Sigmoid colon (tissue), 6 donors: ENCODE measurements at regions not wholly inside any gene's neighbourhood (a gene's known extent, or its start where the extent isn't known, plus 50 kb on each side); places are given as distances from the start of the nearest gene placed in this dataset.

Experiments used
- DNase-seq: peaks from one replicate; pipeline ENCODE4 v3.0.0-alpha.2; 2019
- H3K27ac ChIP-seq, 4 donors: fragments of 200-600 bp; sonication (generic); one replicate each; pipeline ENCODE4 v1.5.1; 2016 to 2019; ENCODE audit warnings: mild to moderate bottlenecking in 1 of 4
- H3K27me3 ChIP-seq, 3 donors: fragments of 200-600 bp; sonication (generic); one replicate each; pipeline ENCODE4 v1.5.1; 2019; ENCODE audit warnings: mild to moderate bottlenecking in 1 of 3
- H3K36me3 ChIP-seq, 4 donors: fragments of 200-600 bp; sonication (generic); one replicate each; pipeline ENCODE4 v1.5.1; 2016 to 2019
- H3K4me1 ChIP-seq, 4 donors: fragments of 200-600 bp; sonication (generic); one replicate each; pipeline ENCODE4 v1.5.1; 2017 to 2019
- H3K4me3 ChIP-seq, 4 donors: fragments of 200-600 bp; sonication (generic); one replicate each; pipeline ENCODE4 v1.5.1; 2017 to 2019; ENCODE audit warnings: mild to moderate bottlenecking in 2 of 4, moderate library complexity in 1 of 4
- H3K9me3 ChIP-seq, 4 donors: fragments of 200-600 bp in 3 of 4; sonication (generic) in 3 of 4; one replicate each; pipeline versions ENCODE4 v1.5.1 to v1.6.1; 2013 to 2019
- CTCF ChIP-seq, 4 experiments: fragments of 450-650 bp in 3 of 4; fragments of 200-600 bp in 1 of 4; IDR thresholded peaks; one replicate each; pipeline ENCODE4 v1.5.1; 2016 to 2019; ENCODE audit warnings: antibody characterized with exemption in 4 of 4, mild to moderate bottlenecking in 3 of 4, moderate library complexity in 2 of 4
- EP300 ChIP-seq, 4 donors: sonication (generic); formaldehyde crosslinking; IDR thresholded peaks; one replicate each; pipeline ENCODE4 v1.6.1; 2017; ENCODE audit warnings: antibody characterized with exemption in 4 of 4
- POLR2A ChIP-seq, 2 donors: fragments of 450-650 bp; IDR thresholded peaks; one replicate each; pipeline ENCODE4 v1.6.1; 2016; ENCODE audit warnings: antibody characterized with exemption in 2 of 2, mild to moderate bottlenecking in 2 of 2, moderate library complexity in 2 of 2
- POLR2AphosphoS5 ChIP-seq, 4 donors: sonication (generic); formaldehyde crosslinking; IDR thresholded peaks; one replicate each; pipeline ENCODE4 v1.6.1; 2017; ENCODE audit warnings: antibody characterized with exemption in 4 of 4
- WGBS, 2 donors: extraction: QIAGEN DNeasy Blood & Tissue Kit; methylation state at CpG; one replicate each; pipeline ENCODE4 v1.1.7; 2013; 5-methylcytosine and 5-hydroxymethylcytosine counted together
- intact Hi-C: fragments of 100-400 bp; cut with DNase I; formaldehyde crosslinking; loops from one replicate; pipeline ENCODE4 v1.15.1; 2023
- donor health status: healthy with polysubstance abuse.
- donor health status: healthy.

GRCh38 chr1:195495720-195496635 lies 1112.3 kb downstream of the KCNT2 start:
- Histone ChIP-seq H3K36me3 (no peaks in the 10 kb centered on the region), H3K4me1 (no peaks in the 10 kb centered on the region), H3K9me3 (no peaks in the 10 kb centered on the region), H3K27me3 (no peaks in the 10 kb centered on the region), H3K27ac (no peak overlapping the region), H3K4me3 (no peak overlapping the region)
- intact Hi-C loops = no loop called here
- TF ChIP-seq CTCF (IDR thresholded peaks at IDR 0.05) (no peak), EP300 (IDR thresholded peaks at IDR 0.05) (no peak), POLR2A (IDR thresholded peaks at IDR 0.05) (no peak), POLR2AphosphoS5 (IDR thresholded peaks at IDR 0.05) (no peak)
- DNase-seq = no peak
- WGBS, 2 donors = 64 to 71% methylated on average over 5 of the region's 5 CpGs

GRCh38 chr1:195482137-195482536 lies 1126.1 kb downstream of the KCNT2 start:
- H3K4me1 ChIP-seq = no peaks in the 10 kb centered on the region
- 94 to 95% methylated on average over 6 of the region's 6 CpGs for WGBS, 2 donors
- H3K27ac ChIP-seq = no peak overlapping the region
- no peak for TF ChIP-seq POLR2AphosphoS5 (IDR thresholded peaks at IDR 0.05)
- H3K36me3 ChIP-seq = no peaks in the 10 kb centered on the region
- no peak overlapping the region for H3K4me3 ChIP-seq
- no peaks in the 10 kb centered on the region for H3K27me3 ChIP-seq
- intact Hi-C loops = no loop called here
- H3K9me3 ChIP-seq = no peaks in the 10 kb centered on the region
- DNase-seq = no peak

- DNase-seq = no peak
- Histone ChIP-seq H3K27ac (no peak overlapping the region), H3K4me3 (no peak overlapping the region), H3K9me3 (no peaks in the 10 kb centered on the region), H3K27me3 (no peaks in the 10 kb centered on the region), H3K4me1 (no peaks in the 10 kb centered on the region), H3K36me3 (no peaks in the 10 kb centered on the region)
- 88 to 91% methylated on average over 3 of the region's 3 CpGs for WGBS, 2 donors
- no peak for TF ChIP-seq CTCF (IDR thresholded peaks at IDR 0.05)
- TF ChIP-seq EP300 (IDR thresholded peaks at IDR 0.05) = no peak
- no peak for TF ChIP-seq POLR2AphosphoS5 (IDR thresholded peaks at IDR 0.05)
- no peak for TF ChIP-seq POLR2A (IDR thresholded peaks at IDR 0.05)
- intact Hi-C loops = no loop called here
Observed at GRCh38 chr1:195481293-195481692, 1126.9 kb downstream of the KCNT2 start.

- no peak overlapping the region for H3K4me3 ChIP-seq
- no peak for DNase-seq
- WGBS, 2 donors = 91 to 93% methylated on average over 1 of the region's 1 CpG
- H3K27me3 ChIP-seq = no peaks in the 10 kb centered on the region
- intact Hi-C loops = no loop called here
- H3K9me3 ChIP-seq = no peaks in the 10 kb centered on the region
- no peaks in the 10 kb centered on the region for H3K4me1 ChIP-seq
- TF ChIP-seq POLR2A (IDR thresholded peaks at IDR 0.05) (no peak), EP300 (IDR thresholded peaks at IDR 0.05) (no peak), CTCF (IDR thresholded peaks at IDR 0.05) (no peak), POLR2AphosphoS5 (IDR thresholded peaks at IDR 0.05) (no peak)
- no peak overlapping the region for H3K27ac ChIP-seq
- H3K36me3 ChIP-seq = no peaks in the 10 kb centered on the region
Observed at GRCh38 chr1:195475568-195475967, 1132.7 kb downstream of the KCNT2 start.

GRCh38 chr1:195472291-195472690 lies 1135.9 kb downstream of the KCNT2 start:
- DNase-seq = no peak
- Histone ChIP-seq H3K36me3 (no peaks in the 10 kb centered on the region), H3K27ac (no peak overlapping the region), H3K4me1 (no peaks in the 10 kb centered on the region), H3K9me3 (no peaks in the 10 kb centered on the region), H3K4me3 (no peak overlapping the region), H3K27me3 (no peaks in the 10 kb centered on the region)
- TF ChIP-seq EP300 (IDR thresholded peaks at IDR 0.05) = no peak
- no peak for TF ChIP-seq POLR2AphosphoS5 (IDR thresholded peaks at IDR 0.05)
- no peak for TF ChIP-seq CTCF (IDR thresholded peaks at IDR 0.05)
- TF ChIP-seq POLR2A (IDR thresholded peaks at IDR 0.05) = no peak
- 27 to 52% methylated on average over 4 of the region's 4 CpGs for WGBS, 2 donors
- intact Hi-C loops = no loop called here
